HUDEP-2 (cell line): ENCODE measurements at regions not wholly inside any gene's neighbourhood (a gene's known extent, or its start where the extent isn't known, plus 50 kb on each side); places are given as distances from the start of the nearest gene placed in this dataset.

Source experiments
- DNase-seq, 76 experiments: peaks; one replicate each; lab custom pipeline; 2025; ENCODE audit not compliant: unreplicated experiment in 76 of 76; lab: John Stamatoyannopoulos, UW

DNA sequence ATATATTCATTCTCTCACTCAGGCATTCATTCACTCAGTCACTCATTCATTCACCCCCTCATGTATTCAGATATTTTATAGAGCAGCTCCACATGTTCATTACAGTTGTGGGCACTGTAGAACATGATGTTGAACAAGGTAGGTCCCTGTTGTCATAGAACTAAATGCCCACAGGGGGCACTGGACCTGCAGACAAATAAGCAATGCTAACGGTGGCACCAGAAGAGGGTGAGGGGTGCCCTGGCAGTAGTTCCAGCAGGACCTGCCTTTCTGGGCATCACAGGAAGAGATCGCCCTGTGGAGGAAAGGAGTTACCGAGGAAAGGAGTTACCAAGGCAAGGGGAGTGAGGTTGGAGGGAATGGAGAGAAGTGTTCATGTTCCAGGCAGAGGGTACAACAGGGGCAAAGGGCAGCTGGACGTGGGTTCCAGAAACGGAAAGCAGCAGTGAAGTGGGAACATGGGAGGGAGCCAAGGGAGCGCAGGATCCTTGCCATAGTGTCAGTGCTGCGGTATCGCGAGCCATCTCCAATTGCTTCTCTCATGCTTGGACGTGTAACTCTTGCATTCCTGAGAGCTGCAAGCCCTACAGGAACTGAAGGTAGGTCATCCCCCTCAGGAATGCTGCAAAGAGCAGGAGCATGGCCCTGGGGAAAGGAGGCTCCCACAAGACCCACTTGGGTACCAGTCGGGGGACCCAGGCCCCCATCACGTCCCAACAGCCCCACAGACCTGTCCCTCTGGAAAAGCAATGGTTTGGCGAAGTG, 128.2 kb downstream of the EDN3 start:
- DNase-seq: peak in 2 of 76 experiments; percentile 17 to 19

DNA sequence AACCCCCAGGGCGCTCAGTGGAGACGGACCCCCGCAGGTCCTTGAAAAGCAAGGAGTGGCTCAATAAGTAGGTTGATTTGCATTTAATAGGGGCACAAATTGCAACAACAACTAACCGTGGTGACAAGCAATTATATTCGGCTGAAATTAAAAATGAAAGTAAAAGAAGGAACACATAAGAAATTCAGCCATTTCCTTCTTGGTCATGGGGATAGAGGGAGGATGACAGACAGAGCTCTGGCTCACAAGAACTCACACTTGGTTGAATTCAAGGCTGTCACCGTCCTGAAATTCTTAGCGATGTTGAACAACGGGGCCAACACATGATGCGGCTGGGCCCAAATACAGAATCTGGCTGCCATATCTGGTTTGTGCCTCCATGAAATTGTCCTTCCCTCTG, 129.0 kb downstream of the EDN3 start:
- DNase-seq: no peak

DNA sequence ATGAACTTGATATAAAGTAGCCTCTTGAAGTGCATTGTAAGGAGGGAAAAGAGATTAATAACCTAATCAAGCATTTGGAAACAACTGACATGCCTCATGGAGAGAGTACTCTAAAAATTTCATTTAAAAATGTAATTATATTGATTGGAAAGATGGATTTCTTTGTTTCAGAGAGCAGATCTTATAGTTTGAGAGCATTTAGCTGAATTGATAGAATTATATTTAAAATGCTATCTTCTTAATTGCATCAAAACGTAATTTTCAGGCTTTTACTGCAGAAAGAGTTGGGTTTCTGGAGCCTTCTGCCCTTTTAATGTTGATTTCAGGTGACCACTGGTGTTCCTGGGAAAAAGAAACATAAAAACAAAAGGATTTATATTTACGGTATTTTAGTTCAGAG, 130.6 kb downstream of the EDN3 start:
- no peak for DNase-seq

DNA sequence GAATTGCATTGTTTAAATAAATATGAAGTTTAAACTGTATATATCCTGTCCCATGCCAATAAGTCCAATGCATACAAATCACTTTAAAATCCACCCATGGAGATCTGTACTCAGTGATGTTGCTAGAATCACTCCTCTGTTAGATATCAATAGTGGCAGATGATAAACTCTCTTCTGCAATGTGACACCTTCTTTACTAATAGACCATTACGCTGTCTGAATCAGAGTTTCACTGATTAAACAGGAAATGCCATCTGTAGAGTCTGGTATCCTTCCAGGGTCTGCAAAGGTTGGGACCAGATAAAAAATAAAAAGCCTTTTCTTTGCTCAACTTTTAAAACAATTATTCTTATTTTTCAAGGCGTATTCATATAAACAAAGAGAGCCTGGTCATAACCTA, 134.5 kb downstream of the EDN3 start:
- DNase-seq: no peak

DNA sequence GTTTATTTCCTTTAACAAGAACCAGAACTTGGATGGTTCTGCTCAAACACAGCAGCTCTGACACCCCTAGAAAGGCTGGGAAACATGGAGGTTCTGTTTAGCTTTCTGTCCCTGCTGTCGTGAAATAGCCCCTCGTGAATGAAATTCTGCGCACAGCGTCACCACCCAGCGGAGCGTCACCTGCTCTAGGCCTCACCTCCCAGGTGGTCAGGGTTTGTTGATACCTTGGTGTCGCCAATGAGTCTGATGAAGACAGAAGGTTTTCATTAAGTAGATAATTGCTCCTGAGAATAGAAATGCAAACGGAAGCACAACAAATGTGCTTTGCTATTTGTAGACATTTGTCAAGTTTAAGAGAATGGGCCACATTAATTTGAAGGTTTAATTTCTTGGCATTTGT, 135.1 kb downstream of the EDN3 start:
- no peak for DNase-seq

- DNase-seq: no peak
These were observed 137.2 kb downstream of the EDN3 start for GRCh38 chr20:59437601-59438031.

DNA sequence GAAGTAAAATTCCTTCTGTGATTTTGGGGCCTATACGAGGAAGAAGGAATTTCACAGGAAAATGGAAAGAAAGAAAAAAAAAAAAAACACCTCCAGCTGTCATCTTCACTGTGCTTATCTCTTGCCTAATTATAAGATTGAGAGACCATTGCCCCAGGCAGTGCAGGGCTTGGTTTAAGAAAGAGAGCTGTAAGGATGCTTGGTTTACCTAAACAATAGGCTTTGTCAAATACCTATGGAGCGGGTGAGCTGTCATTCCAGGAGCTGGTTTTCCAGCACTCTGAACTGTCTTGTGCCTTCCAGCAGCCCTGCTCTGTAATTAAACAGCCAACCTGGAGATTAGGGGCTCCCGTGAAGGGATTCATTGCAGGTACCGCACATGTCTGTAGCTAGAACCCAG, 137.8 kb downstream of the EDN3 start:
- DNase-seq: no peak

DNA sequence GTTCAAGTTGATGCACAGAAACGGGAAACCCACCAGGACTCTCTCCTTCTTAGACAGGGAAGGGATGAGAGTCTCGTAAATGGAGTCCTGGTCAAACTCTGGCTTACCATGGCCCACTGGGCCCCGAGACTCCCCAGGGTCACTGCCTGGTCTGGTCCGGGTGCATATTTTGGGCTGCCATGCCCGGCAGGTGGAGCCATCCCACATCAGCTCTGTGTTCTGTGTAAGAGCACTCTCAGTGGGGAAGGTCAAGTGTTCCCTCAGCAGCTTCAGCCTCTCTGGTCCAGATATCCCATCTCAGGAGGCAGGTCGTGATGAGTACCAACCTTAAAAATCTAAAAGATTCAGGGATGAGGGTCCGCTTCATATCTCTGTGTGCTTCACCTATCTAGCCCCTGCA, 138.8 kb downstream of the EDN3 start:
- peak in 2 of 76 experiments; percentile 3 to 9 for DNase-seq

GRCh38 chr20:59441306-59441705, 140.9 kb downstream of the EDN3 start:
- no peak for DNase-seq

DNA sequence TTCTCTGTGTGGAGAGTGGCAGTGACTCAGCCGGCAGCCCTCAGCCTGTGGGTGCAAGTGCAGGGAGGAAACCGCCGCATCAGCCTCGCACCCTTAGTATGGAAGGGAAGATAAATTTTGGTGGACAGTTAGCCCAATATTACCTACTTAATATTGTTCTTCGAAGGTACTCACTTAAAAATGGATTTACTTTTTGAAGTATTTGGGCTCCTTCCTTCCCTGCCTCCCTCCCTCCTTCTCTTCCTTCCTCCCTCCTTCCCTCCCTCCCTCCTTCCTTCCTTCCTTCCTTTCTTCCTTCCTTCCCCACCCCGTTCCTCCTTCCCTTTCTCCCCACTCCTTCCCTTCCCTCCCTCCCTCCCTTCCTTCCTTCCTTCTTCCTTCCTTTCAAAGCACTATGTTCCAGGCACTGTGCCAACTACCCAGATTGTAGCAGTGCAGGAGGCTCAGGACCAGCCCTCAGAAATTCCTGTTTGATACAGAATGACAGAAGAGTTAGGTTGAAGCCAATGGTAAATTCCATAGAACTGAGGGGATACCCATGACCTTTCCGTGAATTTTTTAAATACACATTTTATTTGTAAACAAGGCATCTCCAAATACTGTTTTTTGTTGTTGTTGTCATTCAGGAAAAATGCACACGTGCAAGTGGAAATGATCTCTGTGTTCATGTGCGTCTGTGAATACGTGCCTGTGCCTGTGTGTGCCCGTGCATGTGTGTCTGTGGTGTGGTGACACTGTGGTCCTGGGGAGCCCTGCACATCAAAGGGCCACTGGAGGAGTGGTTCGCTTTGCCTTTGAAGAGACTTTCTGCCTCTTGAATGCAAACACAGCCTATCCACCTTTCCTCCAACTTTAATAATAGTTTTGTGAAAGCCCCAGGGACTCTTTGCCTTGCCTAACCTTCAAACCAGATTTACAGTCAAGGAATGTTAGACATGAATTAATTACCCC, 141.7 kb downstream of the EDN3 start:
- DNase-seq: no peak

- DNase-seq: no peak
These were observed 143.1 kb downstream of the EDN3 start for GRCh38 chr20:59443550-59443949.

DNA sequence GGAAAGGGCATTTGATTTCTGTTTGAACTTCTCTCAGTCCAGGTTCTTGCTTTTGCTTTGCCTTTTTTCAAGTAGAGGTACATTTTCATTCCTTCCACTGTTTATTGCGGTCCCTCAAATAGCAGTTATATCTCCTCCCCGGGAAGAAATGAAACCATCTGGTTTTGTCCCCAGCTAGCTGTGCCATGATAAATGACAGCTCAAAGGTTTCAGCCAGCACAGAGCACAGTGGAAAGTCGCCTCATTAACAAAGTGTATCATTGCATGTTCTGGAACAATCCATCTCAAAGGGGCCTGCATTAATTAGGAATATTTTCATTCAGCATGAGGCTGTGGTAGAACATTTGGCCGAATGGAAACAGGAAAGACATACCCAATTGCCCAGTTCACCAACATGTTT, 146.0 kb downstream of the EDN3 start:
- DNase-seq: no peak

DNA sequence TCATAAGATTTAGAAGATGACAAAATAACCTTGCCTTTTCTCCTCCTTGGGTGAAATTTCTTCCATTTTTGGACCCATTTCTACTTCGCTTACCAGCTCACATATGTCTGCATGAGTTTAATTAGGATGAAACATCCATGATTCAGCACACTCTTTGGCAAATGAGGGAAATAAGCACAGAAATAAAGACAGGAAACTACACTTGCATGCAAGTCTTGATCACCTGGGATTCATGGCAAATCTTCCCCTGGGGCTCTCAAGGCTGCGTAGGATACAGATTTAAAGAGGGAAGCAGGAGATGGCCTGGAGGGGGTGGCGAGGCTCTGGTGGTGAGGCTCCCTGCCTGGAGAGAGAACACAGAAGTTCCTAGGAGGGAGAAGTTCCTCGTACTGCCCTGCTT, 147.8 kb downstream of the EDN3 start:
- no peak for DNase-seq

DNA sequence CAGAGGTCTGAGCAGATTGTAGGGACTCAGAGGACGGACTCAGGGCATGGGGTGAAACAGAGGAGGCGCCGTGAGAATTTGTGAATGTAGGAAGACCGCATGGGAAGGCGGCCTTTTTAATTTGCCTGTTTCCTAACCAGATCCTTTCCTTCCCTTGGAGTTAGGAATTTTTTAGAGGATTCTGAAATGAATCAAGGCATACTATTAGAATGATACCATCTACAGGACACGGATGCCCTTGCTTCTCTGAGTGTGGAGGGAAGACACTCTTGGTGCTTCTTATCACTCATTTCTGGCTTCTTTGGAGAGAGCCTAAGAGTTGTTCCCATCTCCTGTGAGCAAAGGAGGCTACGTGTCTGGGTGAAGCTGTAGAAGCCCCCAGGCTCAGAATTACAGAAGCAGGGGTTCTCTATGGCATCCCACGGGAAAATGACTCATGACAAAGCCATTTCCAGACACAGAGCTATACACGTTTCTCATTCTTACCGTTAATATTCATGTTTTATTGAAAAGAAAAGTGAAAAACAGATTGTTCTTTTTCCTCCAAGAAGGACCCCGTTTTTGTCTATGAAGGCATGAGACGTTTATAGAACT, 148.5 kb downstream of the EDN3 start:
- no peak for DNase-seq

GRCh38 chr20:59451066-59451630, 150.7 kb downstream of the EDN3 start:
- no peak for DNase-seq

DNA sequence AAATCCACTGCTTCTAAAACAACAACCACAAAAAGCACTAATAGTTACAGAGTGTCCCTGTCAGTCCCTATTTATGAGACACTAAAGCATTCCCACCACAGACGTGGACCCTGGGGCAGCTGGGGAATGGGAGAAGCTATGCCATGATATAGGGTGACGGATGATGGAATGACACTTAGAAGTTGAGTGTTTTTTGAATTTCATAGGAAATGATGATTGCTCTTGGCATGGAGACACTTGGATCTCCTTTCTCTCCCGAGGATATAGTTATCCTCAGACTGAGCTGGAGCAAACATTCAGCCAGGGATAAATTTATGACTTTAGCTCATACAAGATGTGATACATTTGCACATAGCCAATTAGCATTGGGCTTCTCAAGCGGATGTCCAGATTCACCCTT, 151.2 kb downstream of the EDN3 start:
- no peak for DNase-seq

- DNase-seq: no peak
These were observed 151.5 kb upstream of the PHACTR3 start for GRCh38 chr20:59452856-59453255.

DNA sequence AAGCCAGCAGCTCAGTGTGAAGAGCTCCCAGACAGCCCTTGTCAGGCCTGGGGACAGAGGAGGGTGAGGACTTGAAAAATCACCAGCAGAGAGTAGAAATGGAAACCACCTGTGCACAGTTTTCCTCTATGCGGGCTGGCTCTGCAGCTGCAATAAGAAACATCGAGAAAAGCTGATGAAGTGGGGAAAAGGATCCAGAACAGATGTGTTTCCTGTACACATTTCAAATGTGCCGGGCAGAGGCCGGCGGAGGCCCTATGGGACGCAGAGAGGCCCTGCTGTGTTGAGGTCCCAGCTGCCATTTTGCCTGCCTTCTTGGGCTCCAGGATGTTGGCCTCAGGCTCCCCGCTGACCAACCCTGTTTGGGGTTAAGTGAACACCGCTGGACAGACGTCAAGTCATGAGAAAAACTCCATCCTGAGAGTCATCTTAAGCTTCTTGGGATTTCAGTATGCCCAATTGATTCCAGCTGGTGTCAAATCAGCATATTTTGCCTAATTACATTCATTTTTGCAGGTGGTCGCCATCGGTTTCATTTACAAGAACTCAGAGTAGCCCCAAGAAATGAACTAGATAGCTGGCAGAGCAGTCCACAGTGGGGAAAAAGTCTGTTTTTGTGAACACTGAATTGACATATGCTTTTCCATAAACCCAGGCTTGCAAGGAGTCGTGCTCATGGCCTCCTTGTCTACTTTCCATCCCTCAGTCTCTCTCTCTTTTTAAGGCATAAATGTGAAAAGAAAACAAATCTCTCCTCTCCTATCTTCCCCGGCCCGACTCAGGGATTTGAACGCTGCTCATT, 150.4 kb upstream of the PHACTR3 start:
- DNase-seq: no peak

GRCh38 chr20:59455402-59456341, 148.7 kb upstream of the PHACTR3 start:
- peak in 1 of 76 experiments; percentile 2 for DNase-seq
